ENCODE measurements at regions not wholly inside any gene's neighbourhood (a gene's known extent, or its start where the extent isn't known, plus 50 kb on each side); places are given as distances from the start of the nearest gene placed in this dataset.

DNA sequence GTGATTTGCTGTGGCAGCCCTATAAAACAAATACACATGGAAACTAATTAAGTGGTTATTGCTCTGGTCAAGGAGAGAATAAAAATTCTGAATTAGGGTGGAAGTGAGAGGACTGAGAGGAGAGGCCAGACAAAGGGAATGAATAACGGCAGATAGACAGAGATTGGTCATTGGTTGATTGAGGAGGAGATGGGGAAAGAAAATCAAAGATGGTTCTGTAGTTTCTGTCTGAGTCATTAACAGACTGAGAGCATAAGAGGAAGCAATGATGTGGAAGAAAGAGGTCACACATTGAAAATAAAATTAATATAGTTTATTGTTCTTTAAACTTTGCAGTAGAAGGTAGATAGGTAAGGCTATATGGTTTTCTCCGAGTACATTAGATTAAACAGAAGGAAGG is 469.8 kb downstream of the ACTL7B start:
- in situ Hi-C loops (cut with MboI; ENCODE audit: low sequenced_read_pairs): no loop called here

More for the DNA sequence above, 469.8 kb downstream of the ACTL7B start:
- H3K4me3 ChIP-seq (ENCODE audit: insufficient read depth, low read depth, low read length): no peak overlapping the region
- H3K27me3 ChIP-seq (ENCODE audit: control insufficient read depth, insufficient read depth, low read length): no peaks in the 10 kb centered on the region
- H2AFZ ChIP-seq (replicated peaks; ENCODE audit: low read length, poor library complexity): no peak overlapping the region
- H2AK9ac ChIP-seq (replicated peaks; ENCODE audit: low read depth, low read length, poor library complexity): no peak overlapping the region
- no peak for TF ChIP-seq SMC3 (IDR thresholded peaks at IDR 0.05; ENCODE audit: low read depth, low read length)
- no peak for TF ChIP-seq MXI1 (IDR thresholded peaks at IDR 0.05; ENCODE audit: borderline replicate concordance, low read depth, low read length)
- TF ChIP-seq CTCF (conservative IDR thresholded peaks at IDR 0.05; ENCODE audit: low read depth, low read length): no peak
- no peak for TF ChIP-seq MAFK (IDR thresholded peaks at IDR 0.05; ENCODE audit: low read depth, low read length)
- no peak for TF ChIP-seq BHLHE40 (IDR thresholded peaks at IDR 0.05; ENCODE audit: low read depth, low read length)
- TF ChIP-seq FOS (IDR thresholded peaks at IDR 0.05; ENCODE audit: low read depth, low read length): no peak
- no peak for TF ChIP-seq RFX5 (IDR thresholded peaks at IDR 0.05; ENCODE audit: low read depth, low read length)
- TF ChIP-seq POLR2A (IDR thresholded peaks at IDR 0.05; ENCODE audit: low read depth, low read length): no peak
- TF ChIP-seq, protein P1, sequence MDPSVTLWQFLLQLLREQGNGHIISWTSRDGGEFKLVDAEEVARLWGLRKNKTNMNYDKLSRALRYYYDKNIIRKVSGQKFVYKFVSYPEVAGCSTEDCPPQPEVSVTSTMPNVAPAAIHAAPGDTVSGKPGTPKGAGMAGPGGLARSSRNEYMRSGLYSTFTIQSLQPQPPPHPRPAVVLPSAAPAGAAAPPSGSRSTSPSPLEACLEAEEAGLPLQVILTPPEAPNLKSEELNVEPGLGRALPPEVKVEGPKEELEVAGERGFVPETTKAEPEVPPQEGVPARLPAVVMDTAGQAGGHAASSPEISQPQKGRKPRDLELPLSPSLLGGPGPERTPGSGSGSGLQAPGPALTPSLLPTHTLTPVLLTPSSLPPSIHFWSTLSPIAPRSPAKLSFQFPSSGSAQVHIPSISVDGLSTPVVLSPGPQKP (IDR thresholded peaks at IDR 0.05; ENCODE audit: borderline replicate concordance, low read depth, low read length): no peak
- no peak for TF ChIP-seq CHD1 (IDR thresholded peaks at IDR 0.05; ENCODE audit: low read depth, low read length)
- TF ChIP-seq RCOR1 (IDR thresholded peaks at IDR 0.05; ENCODE audit: insufficient replicate concordance, low read length): no peak
- TF ChIP-seq NFE2L2 (IDR thresholded peaks at IDR 0.05; ENCODE audit: low read depth, low read length): no peak
- no peak for TF ChIP-seq MAZ (IDR thresholded peaks at IDR 0.05; ENCODE audit: borderline replicate concordance, low read depth, low read length)
- no peak for TF ChIP-seq RAD21 (IDR thresholded peaks at IDR 0.05; ENCODE audit: low read length)
- TF ChIP-seq CEBPB (IDR thresholded peaks at IDR 0.05; ENCODE audit: low read depth, low read length): no peak
- TF ChIP-seq USF2 (IDR thresholded peaks at IDR 0.05; ENCODE audit: low read depth, low read length): no peak
- no TSS peak for BruUV-seq (replicated peaks)
- no peak overlapping the region for H3K4ac ChIP-seq (ENCODE audit: low read depth, low read length)
- H3K9ac ChIP-seq (ENCODE audit: low read depth, low read length): no peak overlapping the region
- no peak overlapping the region for H4K91ac ChIP-seq (ENCODE audit: insufficient read depth, low read depth, low read length)
- dilution Hi-C loops (cut with HindIII; ENCODE audit: low sequenced_read_pairs, unreplicated experiment): no loop called here
- H3K14ac ChIP-seq (replicated peaks; ENCODE audit: low read depth, low read length): 0 out of 2 replicates have a peak overlapping the region, but pooled peaks have one; percentile 50
- no peak overlapping the region for H2AK5ac ChIP-seq (ENCODE audit: low read depth, low read length)
- H3K9me3 ChIP-seq (ENCODE audit: control insufficient read depth, insufficient read depth, low read length): no peaks in the 10 kb centered on the region
- H3K79me1 ChIP-seq (ENCODE audit: low read depth in 1 of 2, low read length in 2 of 2): no peaks in the 10 kb centered on the region
- H3K27ac ChIP-seq (ENCODE audit: insufficient read depth, low read length): no peak overlapping the region
- ChIA-PET POLR2A (ENCODE audit: unreplicated experiment) (no interaction called here), CTCF (interaction anchor here (1.0 kb wide), 1 partner anchor 961 kb away, joined by 3 read pairs; no protein-coding TSS in a partner anchor)
- intact Hi-C loops (cut with micrococcal nuclease): loop anchor here (5.0 kb wide), 1 partner anchor 904 kb away; no protein-coding TSS in a partner anchor
- no peak overlapping the region for H2BK5ac ChIP-seq (ENCODE audit: low read depth, low read length, poor library complexity, severe bottlenecking)
- ATAC-seq (ENCODE audit: low read depth) (no peak), DNase-seq (no peak)
- WGBS, 2 experiments (ENCODE audit: extremely low coverage in 2 of 2, insufficient read length in 1 of 2): no CpG with 5 or more reads among the region's 2 CpGs
- no peaks in the 10 kb centered on the region for H3K9me1 ChIP-seq (ENCODE audit: insufficient read depth, low read length)
- H3K4me1 ChIP-seq (ENCODE audit: control insufficient read depth, insufficient read depth, low read length): peaks cover 6% of the 10 kb centered on the region
- H3K56ac ChIP-seq (ENCODE audit: extremely low read depth, insufficient read depth, low read length): no peak overlapping the region
- no peak overlapping the region; the same call in 1 of the 2 replicates for H2BK120ac ChIP-seq (ENCODE audit: low read depth, low read length)
- no peaks in the 10 kb centered on the region for H3K36me3 ChIP-seq (ENCODE audit: control insufficient read depth, insufficient read depth, low read length)
- H3K23ac ChIP-seq (ENCODE audit: low read depth, low read length): no peak overlapping the region
- no peaks in the 10 kb centered on the region for H4K20me1 ChIP-seq (ENCODE audit: insufficient read depth, low read length)
- H2BK15ac ChIP-seq (ENCODE audit: low read depth, low read length): no peak overlapping the region
- H3K4me2 ChIP-seq (ENCODE audit: low read depth, low read length): no peak overlapping the region
- peak overlapping the region; percentile 61; the same call in 1 of the 2 replicates for H2BK20ac ChIP-seq (ENCODE audit: low read depth, low read length)
- H4K8ac ChIP-seq (ENCODE audit: low read depth in 2 of 2, low read length in 2 of 2): no peak overlapping the region
- no peak overlapping the region for H3K18ac ChIP-seq (ENCODE audit: low read depth, low read length)
- H4K5ac ChIP-seq (ENCODE audit: low read depth, low read length): no peak overlapping the region
